ENCODE measurements at regions not wholly inside any gene's neighbourhood (a gene's known extent, or its start where the extent isn't known, plus 50 kb on each side); places are given as distances from the start of the nearest gene placed in this dataset.

GRCh38 chr1:82880506-82880905, 1079.8 kb downstream of the ADGRL2 start:
- TF ChIP-seq EP300 (IDR thresholded peaks at IDR 0.05): no peak
- no peak for TF ChIP-seq CTCF (IDR thresholded peaks at IDR 0.05)

All from suprapubic skin (tissue), 3 donors.